CD4-positive, alpha-beta T cell treated with Interleukin-21 for 1 hour (primary cell): ENCODE measurements at regions not wholly inside any gene's neighbourhood (a gene's known extent, or its start where the extent isn't known, plus 50 kb on each side); places are given as distances from the start of the nearest gene placed in this dataset.

Source experiments
- DNase-seq: peaks from one replicate; pipeline ENCODE4 v3.0.0-alpha.2; 2020

DNA sequence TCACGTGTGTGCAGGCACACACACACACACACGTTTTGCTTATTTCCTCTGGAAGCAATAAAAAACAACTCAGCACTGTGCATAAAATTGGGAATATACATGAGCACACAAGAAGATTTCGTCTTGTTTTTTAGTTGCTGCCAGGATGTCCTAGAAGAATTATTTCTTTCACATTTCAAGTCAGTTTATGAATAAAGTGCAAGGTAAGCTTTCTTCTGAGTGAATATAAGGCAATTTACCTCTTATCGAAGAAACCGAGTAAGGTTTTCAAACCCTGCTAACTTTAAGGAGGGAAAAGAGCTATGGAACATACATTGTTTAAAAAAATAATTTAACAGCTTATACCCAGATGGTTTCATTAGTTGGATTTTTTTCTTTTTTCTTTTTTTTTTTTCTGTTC lies 855.4 kb upstream of the NR2F2 start:
- DNase-seq, result no peak

GRCh38 chr15:95479308-95479707 lies 851.2 kb upstream of the NR2F2 start:
- no peak for DNase-seq

DNA sequence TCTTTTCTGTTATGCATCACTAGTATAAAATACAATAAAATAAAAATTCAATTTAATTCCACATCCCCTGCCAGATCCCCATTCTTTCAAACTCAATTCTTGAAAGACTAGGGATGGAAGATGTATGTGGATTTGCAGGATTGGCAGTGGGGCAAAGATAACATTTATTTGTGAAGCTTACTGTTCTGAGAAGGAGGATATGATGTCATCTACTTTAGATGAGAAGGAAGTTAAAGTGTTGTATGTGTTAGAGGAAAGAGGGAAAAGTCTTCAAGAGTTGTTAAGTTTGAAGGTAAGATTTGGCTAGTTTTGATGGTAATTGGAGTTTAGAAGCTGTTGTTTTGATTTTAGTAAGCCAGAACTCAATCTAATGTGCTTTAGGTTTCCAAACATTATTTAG lies 845.1 kb upstream of the NR2F2 start:
- DNase-seq, result no peak

GRCh38 chr15:95486224-95486623 lies 844.3 kb upstream of the NR2F2 start:
- no peak for DNase-seq

- DNase-seq, result no peak
Observed at GRCh38 chr15:95489103-95489502, 841.4 kb upstream of the NR2F2 start.

GRCh38 chr15:95492388-95493070 lies 838.0 kb upstream of the NR2F2 start:
- DNase-seq, result no peak

- DNase-seq, result no peak
Observed at GRCh38 chr15:95494971-95495541, 835.4 kb upstream of the NR2F2 start.

DNA sequence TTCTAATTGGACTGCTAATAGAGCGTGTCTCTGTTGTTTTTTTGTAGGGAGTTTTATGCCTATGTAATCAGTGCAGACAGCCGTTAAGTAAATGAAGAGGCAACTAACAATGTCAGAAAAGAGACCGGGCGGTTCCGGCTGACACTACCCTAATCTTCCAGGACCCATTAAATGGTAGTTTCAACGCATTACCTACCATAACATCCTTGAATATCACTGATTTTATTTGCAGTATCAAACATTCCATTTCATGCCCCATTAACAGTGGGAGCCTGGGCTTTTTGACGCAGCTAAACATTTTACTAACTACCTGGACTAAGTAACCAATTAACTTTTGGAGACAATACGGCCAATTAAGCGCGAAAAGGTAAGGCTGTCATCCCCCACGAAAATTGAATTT lies 832.9 kb upstream of the NR2F2 start:
- no peak for DNase-seq

- DNase-seq, result no peak
Observed at GRCh38 chr15:95498961-95499360, 831.5 kb upstream of the NR2F2 start.

GRCh38 chr15:95499397-95499796 lies 831.1 kb upstream of the NR2F2 start:
- DNase-seq, result no peak

DNA sequence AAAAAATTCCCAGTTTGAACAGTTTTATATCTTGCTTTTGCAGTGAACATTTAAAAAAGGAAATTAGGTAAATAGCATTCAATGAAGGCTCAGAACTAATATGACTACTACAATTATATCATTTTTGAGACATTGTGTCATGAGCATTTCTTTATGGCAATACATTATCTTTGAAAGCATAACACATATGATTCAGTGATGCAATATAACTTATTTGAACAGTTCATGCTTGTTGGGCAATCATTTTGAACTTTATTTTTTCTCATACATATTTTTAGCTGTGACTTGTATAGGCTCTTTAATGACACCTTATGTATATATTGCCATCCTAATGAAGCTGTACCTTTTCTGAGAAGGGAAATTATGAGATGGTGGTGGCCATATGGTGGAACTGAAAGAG lies 828.6 kb upstream of the NR2F2 start:
- no peak for DNase-seq

GRCh38 chr15:95503107-95503506 lies 827.4 kb upstream of the NR2F2 start:
- DNase-seq, result no peak

DNA sequence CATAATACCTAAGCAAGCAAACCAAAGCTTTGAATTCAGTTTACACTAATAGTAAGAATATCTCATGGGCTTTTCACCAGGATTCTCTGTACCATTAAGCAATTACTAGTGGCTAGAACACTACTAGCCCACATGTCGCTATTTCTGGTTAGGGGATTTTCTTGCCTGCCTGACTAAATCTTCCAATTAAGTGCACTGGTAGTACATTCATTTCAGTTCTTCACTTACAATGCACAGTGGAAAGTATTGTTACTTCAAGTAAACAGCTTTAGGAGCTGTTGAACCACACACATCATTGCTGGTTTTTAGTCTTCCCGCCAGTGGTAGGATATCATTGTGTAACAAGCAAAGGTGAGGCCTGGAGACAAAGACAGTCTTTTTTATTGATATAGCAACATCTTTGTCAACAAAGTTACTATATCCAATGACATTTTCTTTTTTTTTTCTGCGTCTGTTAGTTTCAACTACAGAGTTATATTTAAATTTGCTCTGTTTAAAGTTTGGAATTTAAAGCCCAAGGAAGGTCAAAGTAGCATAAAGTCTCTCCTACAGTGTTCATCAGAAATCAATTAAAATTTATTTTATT lies 826.8 kb upstream of the NR2F2 start:
- no peak for DNase-seq

- no peak for DNase-seq
Observed at GRCh38 chr15:95511671-95512070, 818.8 kb upstream of the NR2F2 start.

- no peak for DNase-seq
Observed at GRCh38 chr15:95512906-95513305, 817.6 kb upstream of the NR2F2 start.

DNA sequence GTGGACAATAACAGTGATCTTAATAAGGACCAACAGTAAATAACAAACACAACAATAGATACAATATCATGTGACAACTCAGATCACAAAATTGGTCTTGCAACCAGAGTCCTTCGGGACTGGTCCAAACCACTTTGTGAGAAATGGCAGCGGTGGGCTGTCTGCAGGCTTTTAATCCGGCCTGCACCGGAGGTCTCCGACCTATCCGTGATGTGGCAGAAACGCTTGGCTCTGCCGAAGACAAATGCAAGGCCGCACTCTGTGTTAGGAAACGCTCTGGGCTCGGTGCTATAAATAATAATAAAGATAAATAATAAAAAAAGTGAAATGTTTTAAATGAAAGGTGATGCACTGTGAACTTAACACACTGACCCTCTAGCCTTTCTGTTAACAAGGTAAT lies 810.6 kb upstream of the NR2F2 start:
- DNase-seq, result no peak

- no peak for DNase-seq
Observed at GRCh38 chr15:95520511-95520910, 810.0 kb upstream of the NR2F2 start.

DNA sequence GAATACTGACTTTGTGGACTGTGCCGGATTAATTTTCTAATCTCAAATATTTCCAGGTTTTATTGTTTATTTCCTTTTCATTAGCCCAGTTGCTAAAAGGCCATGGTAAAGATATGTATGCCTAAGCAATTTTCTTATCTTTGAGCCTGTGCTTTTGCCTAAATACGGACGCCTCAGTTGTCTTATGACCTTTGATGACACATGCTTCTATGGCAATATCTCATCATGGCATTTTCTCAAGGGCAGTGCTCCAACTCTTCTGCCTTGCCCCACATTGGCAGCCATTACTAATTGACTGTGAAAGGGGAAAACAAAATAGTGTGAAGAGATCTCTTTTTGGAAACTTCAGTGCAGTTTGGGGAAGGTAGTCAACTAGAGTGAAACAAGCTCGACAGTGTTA lies 809.6 kb upstream of the NR2F2 start:
- no peak for DNase-seq

DNA sequence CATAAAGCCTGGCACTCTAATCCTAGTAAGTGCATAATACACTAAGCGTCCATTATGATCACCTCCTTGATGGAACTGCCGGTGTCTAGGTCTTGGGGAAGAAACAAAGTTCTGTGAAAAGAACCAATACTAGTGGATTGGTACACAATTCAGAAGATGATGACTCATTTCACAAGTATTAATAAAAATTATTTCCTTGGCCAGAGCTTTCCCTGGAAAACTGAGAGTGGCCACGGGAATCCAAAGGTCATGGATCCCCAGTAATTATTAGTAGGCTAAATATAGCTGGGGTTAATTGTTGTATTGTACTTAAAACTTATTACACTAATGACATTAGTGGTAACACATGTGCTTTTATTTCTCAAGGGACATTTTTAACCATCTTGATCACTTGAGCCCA lies 808.0 kb upstream of the NR2F2 start:
- no peak for DNase-seq

DNA sequence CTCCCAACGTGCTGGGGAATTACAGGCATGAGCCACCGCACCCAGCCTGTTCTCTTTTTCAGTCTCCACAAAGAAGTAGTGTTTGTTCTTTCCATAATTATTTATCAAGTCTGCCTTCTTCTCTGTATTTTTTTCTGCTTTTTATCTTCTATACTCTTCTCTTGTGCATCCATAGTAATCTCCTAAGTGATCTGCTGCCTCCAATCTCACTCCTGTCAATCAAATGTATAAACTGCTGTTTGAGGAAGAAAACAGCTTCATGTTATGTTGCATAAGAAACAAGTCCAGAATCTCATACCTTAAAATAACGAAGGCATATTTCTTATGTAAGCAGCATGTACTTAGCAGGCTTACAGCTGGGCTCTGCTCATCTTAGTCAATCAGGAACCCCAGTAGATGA lies 801.6 kb upstream of the NR2F2 start:
- no peak for DNase-seq

DNA sequence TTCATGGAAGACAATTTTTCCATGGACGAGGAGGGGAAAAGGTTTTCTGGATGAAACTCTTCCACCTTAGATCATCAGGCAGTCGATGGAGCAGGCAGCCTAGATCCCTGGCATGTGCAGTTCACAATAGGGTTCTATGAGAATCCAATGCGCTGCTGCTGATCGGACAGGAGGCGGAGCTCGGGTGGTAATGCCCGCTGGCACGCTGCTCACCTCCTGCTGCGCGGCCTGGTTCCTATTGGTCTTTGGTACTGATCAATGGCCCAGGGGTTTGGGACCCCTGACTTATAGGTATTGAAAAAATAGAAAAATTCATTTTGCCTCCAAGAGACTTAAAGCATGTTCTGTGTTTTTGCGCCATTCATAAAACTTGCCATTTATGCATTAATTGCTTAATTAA lies 793.9 kb upstream of the NR2F2 start:
- DNase-seq, result no peak

DNA sequence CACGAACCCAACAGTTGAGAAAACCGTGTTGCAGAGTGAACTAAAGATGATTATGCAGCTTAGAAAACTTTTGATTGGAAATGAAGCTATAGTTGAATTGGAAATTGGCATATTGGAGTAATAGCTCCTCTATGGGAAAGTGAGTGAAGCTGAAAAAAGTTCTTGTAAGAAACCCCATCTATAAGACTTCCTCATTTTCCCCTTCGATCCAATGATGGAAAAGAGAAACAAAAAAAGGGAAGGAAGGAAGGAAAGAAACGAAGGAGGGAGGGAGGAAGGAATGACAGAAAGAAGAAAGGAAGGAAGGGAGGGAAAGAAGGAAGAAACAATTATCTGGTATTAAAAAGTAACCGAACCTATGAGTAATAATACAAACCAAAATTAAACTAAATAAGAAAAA lies 791.8 kb upstream of the NR2F2 start:
- DNase-seq, result no peak

DNA sequence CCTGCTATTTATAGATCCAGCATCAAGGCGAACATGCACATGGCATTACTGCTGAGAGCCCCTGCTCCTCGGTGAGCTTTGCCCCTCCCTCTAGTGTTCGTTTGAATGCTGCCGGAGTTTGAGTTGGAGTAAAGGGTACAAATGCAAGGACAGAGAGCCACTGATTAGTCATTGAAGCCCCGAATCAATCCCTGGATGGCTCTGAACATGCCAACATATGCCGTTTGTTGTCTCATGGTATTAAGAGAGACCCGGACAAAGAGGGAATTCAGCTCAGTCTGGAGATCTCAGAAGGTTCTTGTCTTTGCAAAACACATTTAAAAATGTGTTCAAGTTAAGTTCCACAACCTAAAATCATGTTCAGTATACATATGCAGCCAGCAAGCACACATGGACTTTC lies 789.2 kb upstream of the NR2F2 start:
- no peak for DNase-seq

DNA sequence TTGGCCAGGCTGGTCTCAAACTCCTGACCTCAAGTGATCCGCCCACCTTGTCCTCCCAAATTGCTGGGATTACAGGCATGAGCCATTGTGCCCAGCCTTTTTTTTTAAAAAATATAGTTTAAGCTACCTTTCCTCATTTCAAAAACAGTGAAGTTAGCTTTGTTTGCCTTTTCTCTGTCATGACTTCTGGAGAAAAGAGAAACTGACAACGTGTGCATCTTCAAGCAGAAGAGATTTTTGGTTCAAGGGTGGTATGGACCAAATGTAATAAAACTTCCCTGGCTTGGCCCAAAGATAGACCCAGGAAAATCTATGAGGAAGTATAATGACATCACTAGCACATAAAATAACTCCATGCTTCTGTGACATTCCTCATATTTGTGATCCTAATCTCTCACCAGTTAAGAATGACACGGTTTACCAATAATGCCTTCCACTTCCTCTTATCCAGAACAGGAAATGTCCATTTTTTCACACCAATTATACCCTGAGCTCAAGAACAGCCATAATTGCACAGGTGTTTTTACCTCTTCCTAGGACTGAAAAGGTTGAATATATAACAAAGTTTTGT lies 781.2 kb upstream of the NR2F2 start:
- no peak for DNase-seq

DNA sequence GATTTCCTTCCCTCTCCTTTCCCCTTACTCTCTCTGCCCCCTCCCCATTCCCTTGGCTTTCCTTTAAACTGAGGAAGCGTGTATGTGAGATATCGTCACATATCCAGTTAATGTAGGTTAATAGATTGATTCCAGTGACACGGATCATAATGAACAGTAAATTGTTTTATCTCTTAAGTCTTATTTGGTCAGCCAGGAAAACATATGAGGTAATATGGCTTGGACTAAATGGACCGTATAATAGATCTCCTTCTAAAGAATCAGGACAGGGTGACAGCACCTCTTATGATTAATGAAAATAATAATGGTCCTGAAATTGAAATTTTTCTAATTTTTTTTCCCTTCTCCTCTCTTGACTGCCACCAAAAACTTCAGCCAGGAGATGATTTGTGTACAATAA lies 779.8 kb upstream of the NR2F2 start:
- DNase-seq, result no peak
